GM18858 (cell line): ENCODE measurements at regions not wholly inside any gene's neighbourhood (a gene's known extent, or its start where the extent isn't known, plus 50 kb on each side); places are given as distances from the start of the nearest gene placed in this dataset.
A peak's percentile ranks its signal among the peaks of the same experiment; 100 is the strongest.

Source experiments
- ATAC-seq: cut with Tn5 transposase; IDR thresholded peaks from one replicate; pipeline ENCODE4 v1.9.1; 2021; ENCODE audit not compliant: unreplicated experiment

- peak; percentile 54 for ATAC-seq
Measured at GRCh38 chr1:84090447-84091245, 53.4 kb upstream of the PRKACB start.

GRCh38 chr1:84089867-84090266, 54.2 kb upstream of the PRKACB start:
- no peak for ATAC-seq

GRCh38 chr1:84089465-84089864, 54.6 kb upstream of the PRKACB start:
- no peak for ATAC-seq

- no peak for ATAC-seq
Measured at GRCh38 chr1:84086616-84087015, 57.5 kb upstream of the PRKACB start.

- no peak for ATAC-seq
Measured at GRCh38 chr1:84086189-84086588, 57.9 kb upstream of the PRKACB start.

- ATAC-seq: no peak
Measured at GRCh38 chr1:84083307-84083706, 60.8 kb upstream of the PRKACB start.

GRCh38 chr1:84078842-84079202, 65.2 kb upstream of the PRKACB start:
- ATAC-seq: no peak

GRCh38 chr1:84078108-84078841, 65.8 kb upstream of the PRKACB start:
- ATAC-seq: peak; percentile 23

GRCh38 chr1:84077476-84078107, 66.5 kb upstream of the PRKACB start:
- peak; percentile 82 for ATAC-seq

GRCh38 chr1:84073266-84073665, 70.8 kb upstream of the PRKACB start:
- ATAC-seq: no peak

GRCh38 chr1:84069236-84069845, 70.4 kb upstream of the TTLL7 start:
- no peak for ATAC-seq

- no peak for ATAC-seq
Measured at GRCh38 chr1:84062496-84062895, 63.6 kb upstream of the TTLL7 start.

GRCh38 chr1:84061336-84061735, 62.4 kb upstream of the TTLL7 start:
- no peak for ATAC-seq

- no peak for ATAC-seq
Measured at GRCh38 chr1:84060781-84061180, 61.8 kb upstream of the TTLL7 start.

GRCh38 chr1:84048820-84049219, 49.9 kb upstream of the TTLL7 start:
- ATAC-seq: no peak
